Stimulated activated CD4-positive, alpha-beta T cell treated with anti-CD3 and anti-CD28 coated beads, TNF-alpha, amount 100 ng/mL, for 4 hours (primary cell): ENCODE measurements at regions not wholly inside any gene's neighbourhood (a gene's known extent, or its start where the extent isn't known, plus 50 kb on each side); places are given as distances from the start of the nearest gene placed in this dataset.
"Not testable (repeated sequence)": the region's sequence is repeated elsewhere in the genome, so short reads cannot be mapped to it uniquely, and the experiment has no call there.

Source experiments
- DNase-seq, 3 experiments: peaks; one replicate each; pipeline ENCODE4 v3.0.0-alpha.2; 2020; ENCODE audit warnings: low read depth in 3 of 3

- DNase-seq = no peak
Observed at GRCh38 chr21:43289966-43290365, 121.2 kb downstream of the CRYAA start.

GRCh38 chr21:43289442-43289841 is 120.6 kb downstream of the CRYAA start:
- no peak for DNase-seq

- DNase-seq = no peak
Observed at GRCh38 chr21:43287795-43288755, 119.3 kb downstream of the CRYAA start.

GRCh38 chr21:43287111-43287760 is 118.4 kb downstream of the CRYAA start:
- DNase-seq = no peak

GRCh38 chr21:43286196-43286595 is 117.4 kb downstream of the CRYAA start:
- DNase-seq = no peak

- no peak for DNase-seq
Observed at GRCh38 chr21:43284700-43285099, 115.9 kb downstream of the CRYAA start.

GRCh38 chr21:43284238-43284637 is 115.4 kb downstream of the CRYAA start:
- no peak for DNase-seq

- DNase-seq = not testable (repeated sequence)
Observed at GRCh38 chr21:43283925-43284221, 115.1 kb downstream of the CRYAA start.

- DNase-seq = no peak
Observed at GRCh38 chr21:43283136-43283924, 114.5 kb downstream of the CRYAA start.

GRCh38 chr21:43282358-43283120 is 113.7 kb downstream of the CRYAA start:
- no peak for DNase-seq

GRCh38 chr21:43281661-43282357 is 113.0 kb downstream of the CRYAA start:
- no peak for DNase-seq

GRCh38 chr21:43280949-43281633 is 112.3 kb downstream of the CRYAA start:
- DNase-seq = no peak

GRCh38 chr21:43279578-43279894 is 110.7 kb downstream of the CRYAA start:
- no peak for DNase-seq

- no peak for DNase-seq
Observed at GRCh38 chr21:43278766-43279577, 110.2 kb downstream of the CRYAA start.

GRCh38 chr21:43278359-43278758 is 109.6 kb downstream of the CRYAA start:
- DNase-seq = no peak

- DNase-seq = no peak
Observed at GRCh38 chr21:43277481-43278351, 108.9 kb downstream of the CRYAA start.

- no peak for DNase-seq
Observed at GRCh38 chr21:43276811-43277210, 108.0 kb downstream of the CRYAA start.

- DNase-seq = no peak
Observed at GRCh38 chr21:43275421-43276211, 106.8 kb downstream of the CRYAA start.
